HEK293T (cell line): ENCODE measurements at regions not wholly inside any gene's neighbourhood (a gene's known extent, or its start where the extent isn't known, plus 50 kb on each side); places are given as distances from the start of the nearest gene placed in this dataset.

Experiments
- CTCF ChIA-PET: fragments of 350-600 bp; formaldehyde crosslinking; extraction: SDS; loops from one replicate; lab custom pipeline; 2021; ENCODE audit warnings: antibody characterized with exemption, inconsistent platforms; lab: Yijun Ruan, JAX
- POLR2A ChIA-PET: fragments of 350-600 bp; formaldehyde crosslinking; extraction: SDS; loops from one replicate; lab custom pipeline; 2020; ENCODE audit warnings: antibody characterized with exemption, inconsistent platforms; lab: Yijun Ruan, JAX
- DNase-seq: peaks from one replicate; pipeline ENCODE4 v3.0.0; 2012; ENCODE audit warnings: mixed read lengths; ENCODE audit errors: extremely low spot score
- ARNT ChIP-seq: fragments of 450-650 bp; IDR thresholded peaks from 2 replicates; pipeline ENCODE4 v1.6.1; 2017; ENCODE audit warnings: mild to moderate bottlenecking
- BHLHE40 ChIP-seq: fragments of 450-650 bp; IDR thresholded peaks from 2 replicates; pipeline ENCODE4 v1.6.1; 2016; ENCODE audit warnings: mild to moderate bottlenecking, moderate library complexity, borderline replicate concordance
- CTBP1 ChIP-seq: fragments of 450-650 bp; IDR thresholded peaks from 2 replicates; pipeline ENCODE4 v1.6.1; 2016; ENCODE audit warnings: borderline replicate concordance
- ELF4 ChIP-seq: fragments of 450-650 bp; IDR thresholded peaks from 2 replicates; pipeline ENCODE4 v1.6.1; 2017; ENCODE audit warnings: antibody characterized with exemption
- FOXA1 ChIP-seq: fragments of 450-650 bp; IDR thresholded peaks from 2 replicates; pipeline ENCODE4 v1.6.1; 2016; ENCODE audit warnings: mild to moderate bottlenecking
- FOXK2 ChIP-seq: fragments of 450-650 bp; IDR thresholded peaks from 2 replicates; pipeline ENCODE4 v1.6.1; 2016; ENCODE audit warnings: mild to moderate bottlenecking
- FOXM1 ChIP-seq: fragments of 450-650 bp; IDR thresholded peaks from 2 replicates; pipeline ENCODE4 v1.6.1; 2017; ENCODE audit warnings: mild to moderate bottlenecking, borderline replicate concordance
- HDGF ChIP-seq: fragments of 450-650 bp; IDR thresholded peaks from 2 replicates; pipeline ENCODE4 v1.6.1; 2017; ENCODE audit warnings: antibody characterized with exemption, borderline replicate concordance
- L3MBTL2 ChIP-seq: fragments of 450-650 bp; conservative IDR thresholded peaks from 2 replicates; pipeline ENCODE4 v1.6.1; 2016; ENCODE audit warnings: mild to moderate bottlenecking
- LEF1 ChIP-seq: fragments of 450-650 bp; IDR thresholded peaks from 2 replicates; pipeline ENCODE4 v1.6.1; 2017; ENCODE audit warnings: mild to moderate bottlenecking, borderline replicate concordance
- NFRKB ChIP-seq: fragments of 450-650 bp; IDR thresholded peaks from 2 replicates; pipeline ENCODE4 v1.6.1; 2016; ENCODE audit warnings: mild to moderate bottlenecking, moderate library complexity
- SP1 ChIP-seq: fragments of 450-650 bp; IDR thresholded peaks from 2 replicates; pipeline ENCODE4 v1.6.1; 2017
- SUZ12 ChIP-seq: fragments of 450-650 bp; IDR thresholded peaks from 2 replicates; pipeline ENCODE4 v1.6.1; 2016; ENCODE audit warnings: mild to moderate bottlenecking
- TARDBP ChIP-seq: fragments of 450-650 bp; IDR thresholded peaks from 2 replicates; pipeline ENCODE4 v1.6.1; 2016
- ZNF384 ChIP-seq: fragments of 450-650 bp; IDR thresholded peaks from 2 replicates; pipeline ENCODE4 v1.6.1; 2016
- TF ChIP-seq, protein P1 (sequence below): fragments of 450-650 bp; IDR thresholded peaks from 2 replicates; pipeline ENCODE4 v1.6.1; 2016

DNA sequence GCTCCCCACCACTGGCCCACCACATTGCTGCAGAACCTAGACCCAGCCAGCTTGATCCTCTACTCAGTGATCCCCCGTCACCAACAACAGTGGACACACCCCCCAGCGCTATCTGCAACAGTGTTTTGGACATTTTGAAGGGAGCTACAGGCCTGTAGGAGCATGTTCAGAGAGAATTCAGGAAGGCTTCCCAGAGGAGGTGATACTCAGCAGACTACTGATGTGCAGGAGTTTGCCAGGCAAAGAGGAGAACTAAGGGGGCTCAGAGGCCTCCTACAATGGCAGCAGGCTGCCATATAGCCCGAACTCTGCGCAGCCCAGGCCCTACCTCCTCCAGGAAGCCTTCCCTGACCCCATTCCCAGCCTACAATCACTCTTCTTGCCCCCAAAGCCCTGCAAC is 70.0 kb downstream of the SYNE3 start:
- DNase-seq: no peak
- ChIA-PET POLR2A (no interaction called here), CTCF (interaction anchor here (1.8 kb wide), 1 partner anchor 81 kb away, joined by 6 read pairs; no protein-coding TSS in a partner anchor)
- TF ChIP-seq ELF4 (no peak), FOXM1 (no peak), FOXA1 (no peak), BHLHE40 (no peak), L3MBTL2 (no peak), NFRKB (no peak), CTBP1 (no peak), ARNT (no peak), FOXK2 (no peak), LEF1 (no peak), TARDBP (no peak), SP1 (no peak), SUZ12 (no peak), HDGF (no peak), ZNF384 (no peak)
- TF ChIP-seq, protein P1, sequence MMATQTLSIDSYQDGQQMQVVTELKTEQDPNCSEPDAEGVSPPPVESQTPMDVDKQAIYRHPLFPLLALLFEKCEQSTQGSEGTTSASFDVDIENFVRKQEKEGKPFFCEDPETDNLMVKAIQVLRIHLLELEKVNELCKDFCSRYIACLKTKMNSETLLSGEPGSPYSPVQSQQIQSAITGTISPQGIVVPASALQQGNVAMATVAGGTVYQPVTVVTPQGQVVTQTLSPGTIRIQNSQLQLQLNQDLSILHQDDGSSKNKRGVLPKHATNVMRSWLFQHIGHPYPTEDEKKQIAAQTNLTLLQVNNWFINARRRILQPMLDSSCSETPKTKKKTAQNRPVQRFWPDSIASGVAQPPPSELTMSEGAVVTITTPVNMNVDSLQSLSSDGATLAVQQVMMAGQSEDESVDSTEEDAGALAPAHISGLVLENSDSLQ: no peak

DNA sequence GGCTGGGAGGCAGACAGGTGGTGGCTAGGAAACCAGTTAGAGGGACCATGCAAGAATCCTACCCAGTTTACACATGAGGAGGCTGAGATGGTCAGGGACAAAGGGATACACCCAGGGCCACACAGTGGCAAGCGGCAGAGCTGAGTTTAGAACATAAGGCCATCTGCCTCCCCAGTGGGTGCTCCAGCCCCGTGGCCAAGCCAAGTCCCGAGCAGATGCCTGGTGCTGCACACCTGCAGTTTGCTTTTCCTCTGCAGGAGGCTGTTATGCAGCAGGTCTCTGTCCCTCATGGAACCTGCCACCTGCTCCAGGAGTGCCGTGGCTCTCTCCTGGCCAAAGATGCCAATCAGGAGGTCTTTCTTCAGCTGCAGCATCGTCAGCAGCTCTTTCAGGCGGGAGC is 70.8 kb downstream of the SYNE3 start:
- ChIA-PET CTCF (interaction anchor here (1.0 to 1.8 kb wide), 3 partner anchors 13 to 82 kb away, joined by 4 to 6 read pairs (median 4); no protein-coding TSS in a partner anchor), POLR2A (interaction anchor here (1.0 kb wide), 1 partner anchor 88 kb away, joined by 7 read pairs; the partner anchor contains the start of gene GLRX5)
- TF ChIP-seq SUZ12: no peak
- no peak for TF ChIP-seq TARDBP
- TF ChIP-seq, protein P1: no peak
- TF ChIP-seq NFRKB: no peak
- TF ChIP-seq BHLHE40: no peak
- TF ChIP-seq SP1: no peak
- no peak for TF ChIP-seq ZNF384
- no peak for TF ChIP-seq HDGF
- no peak for DNase-seq

DNA sequence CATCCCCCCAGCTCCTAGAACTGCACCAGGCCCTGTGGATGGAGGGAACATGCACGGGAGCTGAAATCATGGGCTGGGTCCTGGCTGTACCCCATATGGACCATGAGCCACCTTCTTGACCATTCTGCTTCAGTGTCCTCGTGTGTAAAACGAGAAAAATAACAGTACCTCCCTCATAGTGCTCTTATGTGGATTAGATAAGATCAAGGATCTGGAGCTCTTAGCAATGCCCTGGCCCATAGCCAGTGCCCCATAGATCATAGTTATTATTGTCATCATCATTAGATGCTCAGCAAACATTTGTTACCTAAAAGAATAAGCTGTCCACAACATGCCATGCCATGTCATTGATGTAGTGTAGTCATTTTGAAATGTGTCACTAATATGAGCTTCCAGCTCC is 71.3 kb downstream of the SYNE3 start:
- POLR2A ChIA-PET: interaction anchor here (1.0 kb wide), 1 partner anchor 89 kb away, joined by 7 read pairs; the partner anchor contains the start of gene GLRX5
- CTCF ChIA-PET: interaction anchor here (0.6 to 1.8 kb wide), 4 partner anchors 10 to 82 kb away, joined by 4 to 6 read pairs (median 5); no protein-coding TSS in a partner anchor
- no peak for DNase-seq
- TF ChIP-seq FOXK2 (no peak), SUZ12 (no peak), LEF1 (no peak), L3MBTL2 (no peak)

DNA sequence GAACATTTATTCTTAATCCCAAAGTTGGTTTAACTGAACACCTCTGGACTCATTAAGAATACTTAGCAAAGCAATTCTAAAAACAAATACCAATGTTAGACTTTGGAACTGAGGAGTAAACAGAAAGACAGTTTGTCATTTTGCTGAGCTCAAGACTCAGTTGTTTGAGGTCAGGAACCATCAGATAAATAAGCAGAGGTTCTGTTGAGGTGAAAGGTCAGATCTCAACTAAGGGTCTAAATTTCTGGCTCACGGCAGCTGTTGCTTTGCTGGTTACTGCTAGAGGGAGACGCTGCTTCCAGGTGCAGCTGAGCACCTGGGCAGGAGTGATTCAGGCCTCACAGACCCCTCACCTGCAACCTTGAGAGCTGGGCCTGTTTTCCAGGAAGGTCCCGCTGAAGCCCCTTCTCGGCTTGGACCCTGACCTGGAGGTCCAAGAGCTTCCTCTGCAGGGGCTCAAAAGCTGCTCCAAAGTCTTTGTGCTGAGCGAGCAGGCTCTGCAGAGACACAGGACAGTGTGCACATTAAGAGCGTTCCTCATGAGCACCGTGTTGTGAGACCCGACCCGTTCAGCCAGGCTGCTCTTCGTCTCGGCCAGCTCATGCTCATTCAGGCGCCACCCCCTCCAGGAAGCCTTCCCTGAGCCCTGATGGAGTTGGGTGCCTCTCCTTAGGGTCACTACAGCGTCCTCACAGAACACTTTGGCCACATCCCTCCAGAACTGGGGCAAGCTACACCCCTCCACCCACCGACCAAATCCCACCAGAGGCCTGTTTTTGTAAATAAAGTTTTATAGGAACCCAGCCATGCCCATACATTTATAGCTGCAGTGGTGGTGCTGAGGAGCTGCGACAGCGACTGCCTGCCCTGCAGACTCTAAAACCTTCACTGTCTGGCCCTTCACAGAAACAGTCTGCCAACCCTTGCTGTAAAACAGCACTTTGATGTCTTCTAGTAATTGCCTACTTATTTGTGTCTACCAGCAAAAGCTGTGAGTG is 72.0 kb downstream of the SYNE3 start:
- no peak for TF ChIP-seq FOXA1
- TF ChIP-seq SUZ12: no peak
- no peak for TF ChIP-seq BHLHE40
- no peak for TF ChIP-seq SP1
- no peak for TF ChIP-seq CTBP1
- TF ChIP-seq NFRKB: no peak
- TF ChIP-seq FOXM1: no peak
- TF ChIP-seq LEF1: no peak
- TF ChIP-seq, protein P1: no peak
- no peak for TF ChIP-seq FOXK2
- no peak for TF ChIP-seq ARNT
- no peak for TF ChIP-seq L3MBTL2
- TF ChIP-seq TARDBP: no peak
- no peak for TF ChIP-seq ELF4
- no peak for TF ChIP-seq ZNF384
- ChIA-PET CTCF (interaction anchor here (0.6 to 1.5 kb wide), 6 partner anchors 8 to 550 kb away, joined by 3 to 6 read pairs (median 4); no protein-coding TSS in a partner anchor), POLR2A (interaction anchor here (1.0 kb wide), 1 partner anchor 90 kb away, joined by 7 read pairs; the partner anchor contains the start of gene GLRX5)

DNA sequence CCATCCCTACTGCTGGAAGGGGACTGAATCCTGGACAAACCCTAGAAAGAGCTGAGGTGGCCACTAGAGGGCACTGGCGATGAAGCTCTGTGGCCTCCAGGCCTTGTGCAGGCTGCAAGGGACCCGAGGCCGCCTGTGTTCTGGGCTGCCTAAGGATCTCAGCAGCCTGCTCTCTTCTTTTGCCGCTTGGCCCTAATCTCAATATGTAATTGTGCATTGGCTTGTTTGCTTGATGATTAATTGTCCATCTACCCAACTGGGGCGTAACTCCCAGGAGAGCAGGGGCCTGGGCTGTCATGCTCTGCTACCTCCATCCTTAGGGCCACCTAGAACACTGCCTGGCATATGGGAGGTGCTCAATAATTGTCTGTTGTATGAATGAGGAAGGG is 73.8 kb downstream of the SYNE3 start:
- ChIA-PET POLR2A (no interaction called here), CTCF (interaction anchor here (0.6 to 3.1 kb wide), 14 partner anchors 8 to 908 kb away, joined by 3 to 30 read pairs (median 4); partner anchors contain the start of gene SYNE3)
- TF ChIP-seq SUZ12 (no peak), ARNT (no peak), L3MBTL2 (no peak), ZNF384 (no peak), FOXM1 (no peak), ELF4 (no peak), HDGF (no peak)
- TF ChIP-seq, protein P1: no peak
- DNase-seq: peak; percentile 79

More for the DNA sequence above, 72.0 kb downstream of the SYNE3 start:
- DNase-seq: no peak
